Nephron progenitor cell (in vitro differentiated cells): ENCODE measurements at regions not wholly inside any gene's neighbourhood (a gene's known extent, or its start where the extent isn't known, plus 50 kb on each side); places are given as distances from the start of the nearest gene placed in this dataset.

Experiments
- DNase-seq: peaks from one replicate; pipeline ENCODE4 v3.0.0; 2021
- H3K27ac Mint-ChIP-seq: 2 replicates; pipeline ENCODE4 v1.8.0; 2021; ENCODE audit warnings: mild to moderate bottlenecking, moderate library complexity, mixed read lengths
- H3K27me3 Mint-ChIP-seq: 2 replicates; pipeline ENCODE4 v1.8.0; 2021; ENCODE audit warnings: mild to moderate bottlenecking, low read depth, mixed read lengths; ENCODE audit not compliant: poor library complexity
- H3K36me3 Mint-ChIP-seq: 2 replicates; pipeline ENCODE4 v1.8.0; 2021; ENCODE audit warnings: low read depth, mixed read lengths
- H3K4me1 Mint-ChIP-seq: 2 replicates; pipeline ENCODE4 v1.8.0; 2021; ENCODE audit warnings: mixed read lengths
- H3K4me3 Mint-ChIP-seq: 2 replicates; pipeline ENCODE4 v1.8.0; 2021; ENCODE audit warnings: mild to moderate bottlenecking, moderate library complexity, mixed read lengths
- H3K9me3 Mint-ChIP-seq: 2 replicates; pipeline ENCODE4 v1.8.0; 2021; ENCODE audit warnings: mild to moderate bottlenecking, moderate library complexity, mixed read lengths
- CTCF ChIP-seq: fragments of 200-600 bp; sonication (generic); IDR thresholded peaks from 2 replicates; pipeline ENCODE4 v1.5.0; 2021; ENCODE audit warnings: antibody characterized with exemption

DNA sequence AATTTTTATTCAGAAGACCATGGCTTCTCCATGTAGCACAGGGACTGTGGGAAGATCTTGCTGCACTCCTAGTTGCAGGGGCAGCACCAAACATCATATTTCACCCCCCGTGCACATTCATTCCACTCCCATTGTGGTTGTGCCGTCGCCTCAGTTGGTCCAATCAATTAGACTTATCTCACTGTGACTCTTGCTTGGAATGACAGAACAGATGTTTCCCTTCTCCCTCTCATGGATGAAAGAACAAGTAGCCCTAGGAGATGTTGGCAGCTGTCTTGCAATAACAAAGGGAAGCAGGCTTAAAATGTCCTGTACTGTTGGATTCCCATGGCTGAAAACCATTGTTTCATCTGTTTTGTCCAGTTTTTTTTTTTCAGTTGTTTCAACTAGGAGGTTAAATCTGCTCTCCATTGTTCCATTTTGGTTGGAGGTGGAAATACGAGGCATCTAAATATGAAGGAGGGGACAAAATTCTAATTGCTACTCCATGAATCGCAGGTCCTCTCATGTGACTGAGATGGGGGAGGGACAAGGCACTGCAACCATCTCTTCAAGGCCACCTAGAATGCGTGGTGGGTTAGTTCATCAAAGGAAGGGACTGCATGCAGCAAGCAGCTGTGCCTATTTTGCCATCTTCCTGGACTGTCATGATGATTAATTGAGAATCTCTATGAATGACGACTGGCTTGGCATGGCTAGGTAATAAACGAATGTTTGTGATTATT, 214.4 kb downstream of the NSG2 start:
- peaks cover 4% of the 10 kb centered on the region for H3K27me3 Mint-ChIP-seq

DNA sequence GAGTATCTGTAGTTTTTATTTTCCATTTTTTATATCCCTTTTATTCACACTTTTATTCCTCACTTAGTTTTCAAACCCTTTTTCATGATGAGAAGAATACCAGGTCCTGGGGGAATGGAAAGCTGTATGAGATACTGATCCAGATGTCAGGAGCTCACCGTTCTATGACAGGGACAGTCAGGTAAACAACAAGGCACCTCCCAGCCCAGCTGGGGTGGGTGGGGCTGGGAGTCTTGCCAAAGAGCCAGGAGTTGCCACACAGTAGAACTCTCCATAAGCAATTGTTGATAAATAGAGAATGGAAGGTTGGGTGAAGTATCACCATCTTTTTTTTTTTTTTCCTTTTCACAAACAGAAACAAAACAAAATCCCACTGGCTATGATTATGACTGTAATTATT, 225.8 kb downstream of the NSG2 start:
- Mint-ChIP-seq H3K36me3 (no peaks in the 10 kb centered on the region), H3K27ac (no peak overlapping the region), H3K27me3 (peaks cover 28% of the 10 kb centered on the region), H3K4me1 (no peaks in the 10 kb centered on the region), H3K4me3 (no peak overlapping the region), H3K9me3 (peaks cover 9% of the 10 kb centered on the region)
- DNase-seq, result no peak
- no peak for TF ChIP-seq CTCF

More for the DNA sequence above, 214.4 kb downstream of the NSG2 start:
- no peak overlapping the region for H3K27ac Mint-ChIP-seq
- peaks cover 15% of the 10 kb centered on the region for H3K9me3 Mint-ChIP-seq
- no peaks in the 10 kb centered on the region for H3K36me3 Mint-ChIP-seq
- DNase-seq, result no peak
- H3K4me3 Mint-ChIP-seq, result no peak overlapping the region
- no peaks in the 10 kb centered on the region for H3K4me1 Mint-ChIP-seq
- no peak for TF ChIP-seq CTCF

DNA sequence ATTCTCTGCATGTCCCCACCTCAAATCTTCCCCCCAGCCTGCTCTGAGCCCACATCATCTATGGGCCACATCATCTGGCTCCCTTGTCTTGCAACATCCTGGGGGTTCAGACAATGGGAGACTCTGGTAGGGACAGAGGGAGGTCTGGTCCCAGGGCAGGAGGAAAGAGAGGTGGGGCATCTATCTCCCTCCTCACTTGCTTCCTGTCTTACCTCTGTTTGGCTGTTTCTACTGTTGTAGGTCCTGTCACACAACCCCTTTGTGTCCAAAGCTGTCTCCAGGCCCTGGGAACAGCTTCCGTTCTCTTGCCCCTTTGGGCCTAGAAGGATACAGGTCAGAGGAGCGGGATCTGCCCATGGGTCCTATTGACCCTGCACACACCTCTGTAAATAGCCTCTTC, 227.2 kb downstream of the NSG2 start:
- DNase-seq, result no peak
- Mint-ChIP-seq H3K9me3 (peaks cover 9% of the 10 kb centered on the region), H3K27ac (no peak overlapping the region), H3K4me3 (no peak overlapping the region), H3K27me3 (peaks cover 27% of the 10 kb centered on the region), H3K36me3 (no peaks in the 10 kb centered on the region), H3K4me1 (no peaks in the 10 kb centered on the region)
- TF ChIP-seq CTCF, result no peak

DNA sequence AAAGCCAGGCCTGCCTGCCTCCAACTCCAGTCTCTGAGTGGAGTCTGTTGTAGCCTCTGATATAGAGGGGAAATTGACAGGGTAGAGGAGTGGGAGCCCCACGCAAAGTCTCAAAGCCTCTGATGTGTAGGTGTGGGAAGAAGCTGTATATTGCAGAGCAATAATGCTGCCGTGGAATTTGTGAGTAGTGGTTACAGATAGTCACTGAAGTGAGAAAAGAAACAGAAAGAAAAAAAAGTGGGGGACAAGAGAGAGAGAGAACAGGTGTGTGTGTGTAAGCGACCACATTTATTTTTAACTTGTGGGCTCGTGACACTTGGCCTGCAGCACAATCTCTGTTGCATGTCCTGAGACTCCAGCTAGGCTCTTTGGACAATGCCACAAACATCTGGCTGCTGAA, 227.8 kb downstream of the NSG2 start:
- no peak for TF ChIP-seq CTCF
- peaks cover 9% of the 10 kb centered on the region for H3K9me3 Mint-ChIP-seq
- no peak overlapping the region for H3K4me3 Mint-ChIP-seq
- no peaks in the 10 kb centered on the region for H3K36me3 Mint-ChIP-seq
- peaks cover 25% of the 10 kb centered on the region for H3K27me3 Mint-ChIP-seq
- DNase-seq, result no peak
- no peaks in the 10 kb centered on the region for H3K4me1 Mint-ChIP-seq
- H3K27ac Mint-ChIP-seq, result no peak overlapping the region

- Mint-ChIP-seq H3K4me3 (no peak overlapping the region), H3K27me3 (peaks cover 16% of the 10 kb centered on the region), H3K4me1 (no peaks in the 10 kb centered on the region), H3K36me3 (no peaks in the 10 kb centered on the region), H3K27ac (no peak overlapping the region), H3K9me3 (peaks cover 4% of the 10 kb centered on the region)
- no peak for TF ChIP-seq CTCF
- DNase-seq, result no peak
These were observed 230.5 kb downstream of the NSG2 start for GRCh38 chr5:174275959-174276358.

DNA sequence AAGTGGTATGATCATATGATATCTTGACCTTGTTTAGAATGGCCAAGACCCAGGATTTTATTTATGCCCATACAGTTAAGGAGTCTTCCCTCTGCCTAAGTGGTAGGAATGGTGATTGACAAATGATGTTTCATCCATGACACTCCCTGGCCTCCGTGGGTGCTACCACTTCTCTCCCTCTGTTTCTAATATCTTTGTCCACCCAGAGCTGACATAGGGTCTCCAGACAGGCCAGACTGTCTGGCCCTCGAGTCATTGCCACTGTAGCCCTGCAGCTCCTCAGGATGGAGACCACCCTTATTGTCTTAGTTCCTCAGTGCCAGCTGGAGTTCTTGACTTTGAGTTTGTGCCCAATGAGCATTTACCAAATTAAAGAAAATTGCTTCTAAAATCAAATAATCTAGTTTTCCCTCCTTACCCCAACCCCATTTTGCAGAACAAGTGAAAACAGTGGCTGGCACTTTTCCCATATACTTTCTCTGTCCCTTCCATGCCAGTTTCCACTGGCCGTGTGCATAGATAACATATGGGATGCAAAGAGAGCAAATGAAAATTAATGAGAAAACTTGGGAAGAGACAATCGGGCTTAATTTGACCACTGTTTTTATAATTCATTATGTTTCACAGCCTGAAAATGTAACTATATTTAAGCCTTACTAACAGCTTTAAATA, 235.7 kb downstream of the NSG2 start:
- no peak for TF ChIP-seq CTCF
- Mint-ChIP-seq H3K36me3 (no peaks in the 10 kb centered on the region), H3K27me3 (peaks cover 33% of the 10 kb centered on the region), H3K9me3 (no peaks in the 10 kb centered on the region), H3K27ac (no peak overlapping the region), H3K4me1 (peaks cover 7% of the 10 kb centered on the region), H3K4me3 (no peak overlapping the region)
- DNase-seq, result no peak
